Adrenal gland (tissue), 5 donors: ENCODE measurements at regions not wholly inside any gene's neighbourhood (a gene's known extent, or its start where the extent isn't known, plus 50 kb on each side); places are given as distances from the start of the nearest gene placed in this dataset.

Experiments used
- CTCF ChIP-seq, 6 experiments: fragments of 450-650 bp in 4 of 6; fragments of 200-600 bp in 2 of 6; sonication (generic) in 1 of 6; IDR thresholded peaks; 1 replicate in 5 of 6; 2 replicates in 1 of 6; pipeline versions ENCODE4 v1.5.1 to v1.8.0; 2016 to 2021; ENCODE audit warnings: antibody characterized with exemption in 6 of 6, mild to moderate bottlenecking in 2 of 6, moderate library complexity in 1 of 6
- POLR2A ChIP-seq, 2 donors: fragments of 450-650 bp; IDR thresholded peaks; one replicate each; pipeline ENCODE4 v1.6.1; 2017; ENCODE audit warnings: antibody characterized with exemption in 2 of 2, mild to moderate bottlenecking in 2 of 2, moderate library complexity in 1 of 2
- donor health status: DM: no; HTN: no; CAD: no.

DNA sequence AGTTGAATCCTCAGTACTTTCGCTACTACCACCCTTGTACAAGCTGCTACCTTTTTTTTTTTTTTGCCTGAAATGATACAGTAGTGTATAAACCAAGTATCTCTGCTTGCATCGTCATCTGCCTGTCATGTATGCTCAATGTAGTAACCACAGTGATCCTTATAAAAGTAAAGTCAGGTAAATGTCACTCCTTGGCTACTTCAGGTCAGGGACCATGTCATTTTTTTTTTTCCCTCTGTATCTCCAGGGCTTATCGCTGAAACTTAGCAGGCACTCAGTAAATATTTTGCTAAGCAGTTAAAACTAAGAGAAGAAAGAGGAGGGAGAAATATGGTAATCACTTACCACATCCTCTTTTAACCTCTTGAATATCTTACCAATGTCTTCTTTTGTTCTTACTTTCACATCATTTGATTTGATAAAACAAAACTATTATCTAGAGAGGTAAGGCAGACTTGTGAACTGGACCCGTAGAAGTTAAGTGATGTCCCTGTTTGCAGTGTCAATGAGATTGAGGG lies 96.8 kb upstream of the KLF12 start:
- TF ChIP-seq CTCF (IDR thresholded peaks at IDR 0.05) (no peak), POLR2A (IDR thresholded peaks at IDR 0.05) (no peak)
